ENCODE measurements at regions not wholly inside any gene's neighbourhood (a gene's known extent, or its start where the extent isn't known, plus 50 kb on each side); places are given as distances from the start of the nearest gene placed in this dataset.
"Not testable (repeated sequence)": the region's sequence is repeated elsewhere in the genome, so short reads cannot be mapped to it uniquely, and the experiment has no call there.

DNA sequence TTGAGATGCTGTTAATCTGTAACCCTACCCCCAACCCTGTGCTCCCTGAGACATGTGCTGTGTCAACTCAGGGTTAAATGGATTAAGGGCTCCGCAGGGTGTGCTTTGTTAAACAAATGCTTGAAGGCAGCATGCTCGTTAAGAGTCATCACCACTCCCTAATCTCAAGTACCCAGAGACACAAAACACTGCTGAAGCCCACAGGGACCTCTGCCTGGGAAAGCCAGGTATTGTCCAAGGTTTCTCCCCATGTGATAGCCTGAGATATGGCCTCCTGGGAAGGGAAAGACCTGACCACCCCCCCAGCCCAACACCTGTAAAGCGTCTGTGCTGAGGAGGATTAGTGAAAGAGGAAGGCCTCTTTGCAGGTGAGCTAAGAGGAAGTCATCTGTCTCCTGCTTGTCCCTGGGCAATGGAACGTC is 76.0 kb upstream of the CCZ1B start:
- TF ChIP-seq, protein P1, sequence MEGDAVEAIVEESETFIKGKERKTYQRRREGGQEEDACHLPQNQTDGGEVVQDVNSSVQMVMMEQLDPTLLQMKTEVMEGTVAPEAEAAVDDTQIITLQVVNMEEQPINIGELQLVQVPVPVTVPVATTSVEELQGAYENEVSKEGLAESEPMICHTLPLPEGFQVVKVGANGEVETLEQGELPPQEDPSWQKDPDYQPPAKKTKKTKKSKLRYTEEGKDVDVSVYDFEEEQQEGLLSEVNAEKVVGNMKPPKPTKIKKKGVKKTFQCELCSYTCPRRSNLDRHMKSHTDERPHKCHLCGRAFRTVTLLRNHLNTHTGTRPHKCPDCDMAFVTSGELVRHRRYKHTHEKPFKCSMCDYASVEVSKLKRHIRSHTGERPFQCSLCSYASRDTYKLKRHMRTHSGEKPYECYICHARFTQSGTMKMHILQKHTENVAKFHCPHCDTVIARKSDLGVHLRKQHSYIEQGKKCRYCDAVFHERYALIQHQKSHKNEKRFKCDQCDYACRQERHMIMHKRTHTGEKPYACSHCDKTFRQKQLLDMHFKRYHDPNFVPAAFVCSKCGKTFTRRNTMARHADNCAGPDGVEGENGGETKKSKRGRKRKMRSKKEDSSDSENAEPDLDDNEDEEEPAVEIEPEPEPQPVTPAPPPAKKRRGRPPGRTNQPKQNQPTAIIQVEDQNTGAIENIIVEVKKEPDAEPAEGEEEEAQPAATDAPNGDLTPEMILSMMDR (IDR thresholded peaks at IDR 0.05): not testable (repeated sequence)
- not testable (repeated sequence) for TF ChIP-seq POLR2A (IDR thresholded peaks at IDR 0.05)

Data from adrenal gland (tissue), 5 donors.